IMR-90 (cell line): ENCODE measurements at regions not wholly inside any gene's neighbourhood (a gene's known extent, or its start where the extent isn't known, plus 50 kb on each side); places are given as distances from the start of the nearest gene placed in this dataset.

Experiments used
- ATAC-seq: fragments of 200-7000 bp; cut with Tn5 transposase; 2 replicates; pipeline ENCODE4 v1.9.1; 2020; ENCODE audit warnings: low read depth, mild to moderate bottlenecking, moderate library complexity
- BruUV-seq: library from RNA; stranded (reverse); fragments of 400-500 nt; replicated peaks from 2 replicates; lab custom pipeline; 2021; lab: Mats Ljungman, UMichigan
- CTCF ChIA-PET: fragments of 300-600 bp; formaldehyde crosslinking; extraction: SDS; loops from one replicate; lab custom pipeline; 2021; ENCODE audit warnings: antibody characterized with exemption; lab: Yijun Ruan, JAX
- POLR2A ChIA-PET: fragments of 300-600 bp; sonication (Branson Sonifier 250); formaldehyde crosslinking; loops from one replicate; lab custom pipeline; 2022; ENCODE audit warnings: antibody characterized with exemption; ENCODE audit not compliant: unreplicated experiment; lab: Charles Lee
- DNase-seq: peaks from one replicate; pipeline ENCODE4 v3.0.0; 2013
- H2AFZ ChIP-seq: replicated peaks from 2 replicates; pipeline ENCODE3; 2013; ENCODE audit warnings: low read length, mild to moderate bottlenecking; ENCODE audit not compliant: poor library complexity
- H2AK5ac ChIP-seq: 2 replicates; pipeline ENCODE4 v1.6.1; 2013; ENCODE audit warnings: low read depth, low read length, inconsistent platforms
- H2AK9ac ChIP-seq: replicated peaks from 2 replicates; pipeline ENCODE3; 2013; ENCODE audit warnings: mild to moderate bottlenecking, low read depth, low read length, moderate library complexity; ENCODE audit not compliant: poor library complexity
- H2BK120ac ChIP-seq: 2 replicates; pipeline ENCODE4 v1.6.1; 2013; ENCODE audit warnings: low read depth, low read length, inconsistent platforms
- H2BK15ac ChIP-seq: 3 replicates; pipeline ENCODE4 v1.6.1; 2013; ENCODE audit warnings: low read depth, low read length, inconsistent platforms
- H2BK20ac ChIP-seq: 2 replicates; pipeline ENCODE4 v1.6.1; 2013; ENCODE audit warnings: low read depth, mild to moderate bottlenecking, inconsistent platforms, low read length, moderate library complexity
- H2BK5ac ChIP-seq: 2 replicates; pipeline ENCODE4 v1.6.1; 2013; ENCODE audit warnings: mild to moderate bottlenecking, low read depth, low read length, inconsistent platforms; ENCODE audit not compliant: poor library complexity, severe bottlenecking
- H3K14ac ChIP-seq: replicated peaks from 2 replicates; pipeline ENCODE4 v1.6.1; 2013; ENCODE audit warnings: low read depth, low read length, inconsistent platforms
- H3K18ac ChIP-seq: 2 replicates; pipeline ENCODE4 v1.6.1; 2013; ENCODE audit warnings: low read depth, low read length, control low read depth
- H3K23ac ChIP-seq: 2 replicates; pipeline ENCODE4 v1.6.1; 2013; ENCODE audit warnings: low read depth, low read length, inconsistent platforms
- H3K27ac ChIP-seq: 2 replicates; pipeline ENCODE4 v1.5.1; 2013; ENCODE audit warnings: mild to moderate bottlenecking, control low read depth, low read length; ENCODE audit not compliant: insufficient read depth
- H3K27me3 ChIP-seq: 2 replicates; pipeline ENCODE4 v1.6.1; 2013; ENCODE audit warnings: low read length; ENCODE audit not compliant: control insufficient read depth, insufficient read depth
- H3K36me3 ChIP-seq: 2 replicates; pipeline ENCODE4 v1.6.1; 2013; ENCODE audit warnings: low read length, mixed read lengths; ENCODE audit not compliant: control insufficient read depth, insufficient read depth
- H3K4ac ChIP-seq: 2 replicates; pipeline ENCODE4 v1.6.1; 2013; ENCODE audit warnings: low read depth, low read length, inconsistent platforms
- H3K4me1 ChIP-seq: 2 replicates; pipeline ENCODE4 v1.6.1; 2013; ENCODE audit warnings: low read length, mixed read lengths; ENCODE audit not compliant: control insufficient read depth, insufficient read depth
- H3K4me2 ChIP-seq: 2 replicates; pipeline ENCODE4 v1.6.1; 2013; ENCODE audit warnings: low read depth, mild to moderate bottlenecking, control low read depth, low read length, moderate library complexity
- H3K4me3 ChIP-seq: 2 replicates; pipeline ENCODE4 v1.5.1; 2013; ENCODE audit warnings: low read depth, mild to moderate bottlenecking, control low read depth, low read length, moderate library complexity; ENCODE audit not compliant: insufficient read depth
- H3K56ac ChIP-seq: 2 replicates; pipeline ENCODE4 v1.6.1; 2013; ENCODE audit warnings: low read length, inconsistent platforms; ENCODE audit not compliant: insufficient read depth; ENCODE audit errors: extremely low read depth
- H3K79me1 ChIP-seq, 2 experiments: 2 replicates each; pipeline ENCODE4 v1.6.1; 2013; ENCODE audit warnings: low read length in 2 of 2, inconsistent platforms in 1 of 2, low read depth in 1 of 2
- H3K9ac ChIP-seq: 2 replicates; pipeline ENCODE4 v1.6.1; 2013; ENCODE audit warnings: low read depth, low read length, control low read depth
- H3K9me1 ChIP-seq: 2 replicates; pipeline ENCODE4 v1.6.1; 2013; ENCODE audit warnings: low read length, inconsistent platforms; ENCODE audit not compliant: insufficient read depth
- H3K9me3 ChIP-seq: 2 replicates; pipeline ENCODE4 v1.6.1; 2013; ENCODE audit warnings: low read length; ENCODE audit not compliant: control insufficient read depth, insufficient read depth
- H4K20me1 ChIP-seq: 2 replicates; pipeline ENCODE4 v1.6.1; 2013; ENCODE audit warnings: low read length, inconsistent platforms; ENCODE audit not compliant: insufficient read depth
- H4K5ac ChIP-seq: 2 replicates; pipeline ENCODE4 v1.6.1; 2013; ENCODE audit warnings: mild to moderate bottlenecking, low read depth, low read length, control low read depth
- H4K8ac ChIP-seq, 2 experiments: 2 replicates each; pipeline ENCODE4 v1.6.1; 2013; ENCODE audit warnings: low read depth in 2 of 2, low read length in 2 of 2, control low read depth in 1 of 2, inconsistent platforms in 1 of 2
- H4K91ac ChIP-seq: 2 replicates; pipeline ENCODE4 v1.6.1; 2013; ENCODE audit warnings: low read depth, low read length, inconsistent platforms; ENCODE audit not compliant: insufficient read depth
- CEBPB ChIP-seq: IDR thresholded peaks from 2 replicates; pipeline ENCODE4 v1.6.1; 2012; ENCODE audit warnings: low read depth, low read length, improper control_type of control experiment
- ELK1 ChIP-seq: fragments of 150-350 bp; IDR thresholded peaks from 2 replicates; pipeline ENCODE4 v1.6.1; 2016; ENCODE audit warnings: low read depth, mild to moderate bottlenecking, low read length, moderate library complexity, borderline replicate concordance
- WGBS, 2 experiments: methylation state at CpG; one replicate each; pipeline versions ENCODE4 v1.1.5 to v1.1.7; 2013; ENCODE audit warnings: missing lambda C conversion rate in 2 of 2; ENCODE audit not compliant: insufficient read length in 1 of 2; ENCODE audit errors: extremely low coverage in 2 of 2; 5-methylcytosine and 5-hydroxymethylcytosine counted together
- dilution Hi-C: fragments of 300-500 bp; cut with HindIII; formaldehyde crosslinking; loops from one replicate; pipeline ENCODE4 v1.14.3; 2018; ENCODE audit warnings: low sequenced_read_pairs; ENCODE audit not compliant: unreplicated experiment
- in situ Hi-C: fragments of 300-500 bp; cut with MboI; formaldehyde crosslinking; loops from 3 replicates; pipeline ENCODE4 v1.14.3; 2019; ENCODE audit warnings: low sequenced_read_pairs, inconsistent platforms, mixed read lengths
- intact Hi-C: fragments of 100-400 bp; cut with micrococcal nuclease; formaldehyde crosslinking; loops from 2 replicates; pipeline ENCODE4 v1.10.0; 2022
- TF ChIP-seq, protein P1 (sequence below): conservative IDR thresholded peaks from 2 replicates; pipeline ENCODE4 v1.5.1; 2012; ENCODE audit warnings: mild to moderate bottlenecking, low read depth, low read length, improper control_type of control experiment

DNA sequence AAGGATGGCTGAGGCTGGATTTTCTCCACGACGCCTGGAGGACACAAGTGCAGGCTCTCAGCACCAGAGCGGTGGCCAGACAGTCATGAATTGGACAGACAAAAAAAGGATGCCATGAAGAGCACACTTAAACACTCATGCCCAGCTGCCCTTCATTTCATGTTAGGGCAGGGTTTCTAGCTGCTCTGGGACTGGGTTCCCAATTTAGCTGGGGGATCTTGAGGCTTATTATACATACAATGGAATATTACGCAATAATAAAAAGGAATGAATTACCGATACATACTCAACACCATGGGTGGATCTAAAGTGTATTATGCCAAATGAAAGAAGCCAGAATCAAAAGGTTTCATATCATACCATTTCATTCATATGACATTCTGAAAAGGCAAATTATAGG, 512.1 kb upstream of the LRRC4C start:
- WGBS, 2 experiments, result no CpG with 5 or more reads among the region's 5 CpGs
- H4K5ac ChIP-seq, result no peak overlapping the region
- BruUV-seq, result no TSS peak
- no peak overlapping the region for H2AK9ac ChIP-seq
- no peak overlapping the region for H3K4me2 ChIP-seq
- no peak overlapping the region for H3K27ac ChIP-seq
- ChIA-PET CTCF (no interaction called here), POLR2A (no interaction called here)
- no peaks in the 10 kb centered on the region for H4K20me1 ChIP-seq
- H3K4ac ChIP-seq, result no peak overlapping the region
- dilution Hi-C loops, result no loop called here
- H2BK120ac ChIP-seq, result no peak overlapping the region
- no peak overlapping the region for H3K14ac ChIP-seq
- H3K56ac ChIP-seq, result no peak overlapping the region
- in situ Hi-C loops, result no loop called here
- intact Hi-C loops, result no loop called here
- H3K9ac ChIP-seq, result no peak overlapping the region
- no peak overlapping the region for H4K8ac ChIP-seq
- DNase-seq, result no peak
- no peaks in the 10 kb centered on the region for H3K9me1 ChIP-seq
- ATAC-seq, result no peak
- H3K4me1 ChIP-seq, result no peaks in the 10 kb centered on the region
- no peak overlapping the region for H2AFZ ChIP-seq
- H2BK5ac ChIP-seq, result no peak overlapping the region
- no peaks in the 10 kb centered on the region for H3K79me1 ChIP-seq
- H3K36me3 ChIP-seq, result no peaks in the 10 kb centered on the region
- TF ChIP-seq, protein P1, sequence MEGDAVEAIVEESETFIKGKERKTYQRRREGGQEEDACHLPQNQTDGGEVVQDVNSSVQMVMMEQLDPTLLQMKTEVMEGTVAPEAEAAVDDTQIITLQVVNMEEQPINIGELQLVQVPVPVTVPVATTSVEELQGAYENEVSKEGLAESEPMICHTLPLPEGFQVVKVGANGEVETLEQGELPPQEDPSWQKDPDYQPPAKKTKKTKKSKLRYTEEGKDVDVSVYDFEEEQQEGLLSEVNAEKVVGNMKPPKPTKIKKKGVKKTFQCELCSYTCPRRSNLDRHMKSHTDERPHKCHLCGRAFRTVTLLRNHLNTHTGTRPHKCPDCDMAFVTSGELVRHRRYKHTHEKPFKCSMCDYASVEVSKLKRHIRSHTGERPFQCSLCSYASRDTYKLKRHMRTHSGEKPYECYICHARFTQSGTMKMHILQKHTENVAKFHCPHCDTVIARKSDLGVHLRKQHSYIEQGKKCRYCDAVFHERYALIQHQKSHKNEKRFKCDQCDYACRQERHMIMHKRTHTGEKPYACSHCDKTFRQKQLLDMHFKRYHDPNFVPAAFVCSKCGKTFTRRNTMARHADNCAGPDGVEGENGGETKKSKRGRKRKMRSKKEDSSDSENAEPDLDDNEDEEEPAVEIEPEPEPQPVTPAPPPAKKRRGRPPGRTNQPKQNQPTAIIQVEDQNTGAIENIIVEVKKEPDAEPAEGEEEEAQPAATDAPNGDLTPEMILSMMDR, result no peak
- no peak for TF ChIP-seq ELK1
- peak; percentile 86 for TF ChIP-seq CEBPB
- no peak overlapping the region for H2BK20ac ChIP-seq
- H2BK15ac ChIP-seq, result no peak overlapping the region
- no peak overlapping the region for H4K91ac ChIP-seq
- no peak overlapping the region for H3K23ac ChIP-seq
- H3K18ac ChIP-seq, result no peak overlapping the region
- H2AK5ac ChIP-seq, result no peak overlapping the region
- no peaks in the 10 kb centered on the region for H3K27me3 ChIP-seq
- no peak overlapping the region for H3K4me3 ChIP-seq
- H3K9me3 ChIP-seq, result peaks cover 2% of the 10 kb centered on the region
